Calu3 (cell line): ENCODE measurements at regions not wholly inside any gene's neighbourhood (a gene's known extent, or its start where the extent isn't known, plus 50 kb on each side); places are given as distances from the start of the nearest gene placed in this dataset.
"Not testable (repeated sequence)": the region's sequence is repeated elsewhere in the genome, so short reads cannot be mapped to it uniquely, and the experiment has no call there.

ENCODE experiments used
- BruUV-seq: library from RNA; stranded (reverse); fragments of 400-500 nt; replicated peaks from 2 replicates; lab custom pipeline; 2021; lab: Mats Ljungman, UMichigan
- CTCF ChIA-PET: fragments of 300-600 bp; sonication (Branson Sonifier 250); formaldehyde crosslinking; loops from one replicate; lab custom pipeline; 2022; ENCODE audit warnings: antibody characterized with exemption; lab: Charles Lee
- DNase-seq: peaks from one replicate; pipeline ENCODE4 v3.0.0; 2022
- H3K27ac Mint-ChIP-seq: one replicate; pipeline ENCODE4 v1.8.0; 2022; ENCODE audit warnings: mixed read lengths; ENCODE audit not compliant: unreplicated experiment
- H3K27me3 Mint-ChIP-seq: one replicate; pipeline ENCODE4 v1.8.0; 2022; ENCODE audit warnings: mixed read lengths; ENCODE audit not compliant: unreplicated experiment
- H3K36me3 Mint-ChIP-seq: one replicate; pipeline ENCODE4 v1.8.0; 2022; ENCODE audit warnings: mild to moderate bottlenecking, moderate library complexity, mixed read lengths; ENCODE audit not compliant: insufficient read depth, unreplicated experiment
- H3K4me1 Mint-ChIP-seq: one replicate; pipeline ENCODE4 v1.8.0; 2022; ENCODE audit warnings: mild to moderate bottlenecking, low read depth, mixed read lengths; ENCODE audit not compliant: unreplicated experiment
- H3K4me3 Mint-ChIP-seq: one replicate; pipeline ENCODE4 v1.8.0; 2022; ENCODE audit warnings: mild to moderate bottlenecking, low read depth, moderate library complexity, mixed read lengths; ENCODE audit not compliant: unreplicated experiment
- H3K9me3 Mint-ChIP-seq: one replicate; pipeline ENCODE4 v1.8.0; 2022; ENCODE audit warnings: low read depth, mixed read lengths; ENCODE audit not compliant: unreplicated experiment
- intact Hi-C: fragments of 100-400 bp; cut with micrococcal nuclease; formaldehyde crosslinking; loops from one replicate; pipeline ENCODE4 v1.10.0; 2022; ENCODE audit not compliant: unreplicated experiment
- TF ChIP-seq, protein P1 (sequence below): fragments of 200-600 bp; IDR thresholded peaks from one replicate; pipeline ENCODE4 v1.8.0; 2022; ENCODE audit warnings: antibody characterized with exemption; ENCODE audit not compliant: unreplicated experiment

DNA sequence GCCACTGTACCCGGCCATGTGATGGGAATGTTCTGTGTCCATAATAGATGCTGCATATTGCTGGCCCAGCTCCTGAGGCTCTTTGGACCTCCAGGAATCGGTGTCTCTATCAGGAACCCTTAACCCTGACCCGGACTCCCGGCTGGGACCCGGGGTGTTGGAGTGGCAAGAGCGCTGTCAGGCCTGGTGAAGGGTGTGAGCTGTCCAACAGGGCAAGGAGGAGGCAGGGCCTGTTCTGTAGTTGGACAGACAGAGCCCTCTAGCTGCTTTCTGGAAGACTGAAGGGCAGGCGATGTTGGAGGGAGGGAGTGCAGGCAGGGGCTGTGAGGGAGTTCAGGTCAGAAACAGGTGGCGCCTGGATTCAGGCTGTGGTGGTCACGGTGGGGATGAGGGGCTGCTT, 3082.3 kb downstream of the RPIA start:
- DNase-seq, intact Hi-C loops, H3K4me1 Mint-ChIP-seq, BruUV-seq, H3K27ac Mint-ChIP-seq, H3K4me3 Mint-ChIP-seq, H3K36me3 Mint-ChIP-seq, H3K9me3 Mint-ChIP-seq, CTCF ChIA-PET: not testable (repeated sequence)
- H3K27me3 Mint-ChIP-seq = peaks cover 17% of the 10 kb centered on the region

DNA sequence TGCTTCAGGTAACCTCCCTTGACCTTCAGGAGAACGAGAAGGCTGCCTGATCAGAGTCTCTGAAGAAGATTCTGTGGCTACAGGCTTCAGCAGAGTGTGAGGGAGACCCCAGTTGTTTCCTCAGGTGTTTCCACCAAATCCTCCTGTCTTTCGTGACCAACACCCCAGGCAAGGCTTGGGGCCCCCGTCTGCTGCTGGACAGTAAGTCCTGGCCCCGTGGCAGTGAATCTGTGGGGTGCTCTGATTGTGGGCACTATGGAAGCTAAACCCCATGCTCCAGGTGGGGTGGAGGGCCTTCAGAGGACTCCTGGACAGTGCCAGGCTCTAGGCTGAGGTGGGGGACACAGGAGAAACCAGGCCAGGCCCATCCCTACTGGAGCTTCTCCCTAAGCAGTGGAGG, 3083.7 kb downstream of the RPIA start:
- CTCF ChIA-PET, DNase-seq, intact Hi-C loops, H3K4me3 Mint-ChIP-seq, H3K36me3 Mint-ChIP-seq, H3K4me1 Mint-ChIP-seq, H3K9me3 Mint-ChIP-seq, BruUV-seq, H3K27ac Mint-ChIP-seq: not testable (repeated sequence)
- H3K27me3 Mint-ChIP-seq = peaks cover 17% of the 10 kb centered on the region

DNA sequence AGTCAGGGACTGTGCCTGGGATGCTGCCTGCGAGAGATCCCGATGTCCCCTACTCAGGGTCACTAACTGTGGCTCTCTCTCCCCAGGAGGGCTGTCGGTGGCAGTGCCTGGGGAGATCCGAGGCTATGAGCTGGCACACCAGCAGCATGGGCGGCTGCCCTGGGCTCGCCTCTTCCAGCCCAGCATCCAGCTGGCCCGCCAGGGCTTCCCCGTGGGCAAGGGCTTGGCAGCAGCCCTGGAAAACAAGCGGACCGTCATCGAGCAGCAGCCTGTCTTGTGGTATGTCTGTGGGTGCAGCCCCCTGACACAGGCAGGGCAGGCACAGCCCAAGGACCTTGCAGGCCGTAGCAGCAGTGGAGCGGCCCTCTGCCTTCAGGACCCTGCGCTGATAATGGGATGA, 3088.9 kb downstream of the RPIA start:
- H3K36me3 Mint-ChIP-seq, DNase-seq, H3K4me3 Mint-ChIP-seq, BruUV-seq, H3K9me3 Mint-ChIP-seq, intact Hi-C loops, H3K27ac Mint-ChIP-seq, H3K4me1 Mint-ChIP-seq, CTCF ChIA-PET: not testable (repeated sequence)
- H3K27me3 Mint-ChIP-seq = peaks cover 52% of the 10 kb centered on the region

DNA sequence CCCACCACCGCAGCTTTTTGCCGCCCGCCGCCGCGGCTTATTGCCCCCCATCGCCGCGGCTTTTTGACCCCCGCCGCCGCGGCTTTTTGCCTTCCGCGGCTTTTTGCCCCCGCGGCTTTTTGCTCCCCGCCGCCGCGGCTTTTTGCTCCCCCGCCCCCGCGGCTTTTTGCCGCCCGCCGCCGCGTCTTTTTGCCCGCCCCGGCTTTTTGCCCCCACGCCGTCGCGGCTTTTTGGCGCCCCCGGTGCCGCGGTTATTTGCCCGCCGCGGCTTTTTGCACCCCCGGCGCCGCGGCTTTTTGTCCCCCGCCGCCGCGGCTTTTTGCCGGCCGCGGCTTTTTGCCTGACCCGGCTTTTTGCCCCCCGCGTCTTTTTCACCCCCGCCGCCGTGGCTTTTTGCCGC, 3061.8 kb upstream of the TEKT4 start:
- H3K27ac Mint-ChIP-seq, BruUV-seq, DNase-seq, CTCF ChIA-PET, H3K4me1 Mint-ChIP-seq, intact Hi-C loops, H3K9me3 Mint-ChIP-seq, H3K4me3 Mint-ChIP-seq, H3K27me3 Mint-ChIP-seq, H3K36me3 Mint-ChIP-seq: not testable (repeated sequence)

DNA sequence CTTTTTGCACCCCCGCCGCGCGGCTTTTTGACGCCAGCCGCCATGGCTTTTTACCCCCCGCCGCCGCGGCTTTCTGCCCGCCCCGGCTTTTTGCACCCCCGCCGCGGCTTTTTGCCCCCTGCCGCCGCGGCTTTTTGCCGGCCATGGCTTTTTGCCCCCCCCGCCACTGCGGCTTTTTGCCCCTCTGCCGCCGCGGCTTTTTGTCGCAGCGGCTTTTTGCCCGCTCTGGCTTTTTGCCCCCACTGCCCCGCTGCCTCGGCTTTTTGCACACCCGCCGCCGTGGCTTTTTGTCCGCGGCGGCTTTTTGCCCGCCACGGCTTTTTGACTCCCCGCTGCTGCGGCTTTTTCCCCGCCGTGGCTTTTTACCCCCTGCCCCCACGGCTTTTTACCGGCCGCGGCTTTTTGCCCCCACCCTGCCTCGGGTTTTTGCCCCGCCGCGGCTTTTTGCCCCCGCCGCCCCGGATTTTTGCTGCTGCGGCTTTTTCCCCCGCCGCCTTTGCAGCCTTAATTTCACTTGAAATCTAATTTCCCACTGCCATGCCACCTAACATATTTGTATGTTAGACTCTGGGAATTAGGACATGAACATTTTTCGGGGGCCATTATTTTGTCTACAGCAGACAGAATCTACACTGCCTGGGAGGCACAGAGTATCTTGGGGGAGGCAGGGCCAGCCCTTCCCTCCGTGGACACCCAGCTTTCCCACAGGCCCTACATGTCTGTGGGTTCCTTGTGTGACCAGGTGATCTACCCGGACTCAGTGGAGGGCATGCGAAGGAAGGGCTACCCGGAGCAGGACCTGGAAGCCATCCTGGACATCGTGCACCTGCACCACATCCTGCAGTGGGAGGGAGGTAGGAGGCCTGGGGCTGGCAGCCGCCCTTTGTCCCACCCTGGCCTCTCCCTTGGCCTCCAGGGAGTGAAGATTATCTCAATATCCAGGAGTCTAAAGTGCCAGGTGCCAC, 3031.0 kb upstream of the TEKT4 start:
- intact Hi-C loops = no loop called here
- no peaks in the 10 kb centered on the region for H3K36me3 Mint-ChIP-seq
- no peak overlapping the region for H3K27ac Mint-ChIP-seq
- BruUV-seq = no TSS peak
- H3K4me3 Mint-ChIP-seq = peak overlapping the region; percentile 9
- no peaks in the 10 kb centered on the region for H3K9me3 Mint-ChIP-seq
- H3K27me3 Mint-ChIP-seq = peaks cover 11% of the 10 kb centered on the region
- CTCF ChIA-PET = no interaction called here
- no peaks in the 10 kb centered on the region for H3K4me1 Mint-ChIP-seq
- no peak for DNase-seq
- TF ChIP-seq, protein P1, sequence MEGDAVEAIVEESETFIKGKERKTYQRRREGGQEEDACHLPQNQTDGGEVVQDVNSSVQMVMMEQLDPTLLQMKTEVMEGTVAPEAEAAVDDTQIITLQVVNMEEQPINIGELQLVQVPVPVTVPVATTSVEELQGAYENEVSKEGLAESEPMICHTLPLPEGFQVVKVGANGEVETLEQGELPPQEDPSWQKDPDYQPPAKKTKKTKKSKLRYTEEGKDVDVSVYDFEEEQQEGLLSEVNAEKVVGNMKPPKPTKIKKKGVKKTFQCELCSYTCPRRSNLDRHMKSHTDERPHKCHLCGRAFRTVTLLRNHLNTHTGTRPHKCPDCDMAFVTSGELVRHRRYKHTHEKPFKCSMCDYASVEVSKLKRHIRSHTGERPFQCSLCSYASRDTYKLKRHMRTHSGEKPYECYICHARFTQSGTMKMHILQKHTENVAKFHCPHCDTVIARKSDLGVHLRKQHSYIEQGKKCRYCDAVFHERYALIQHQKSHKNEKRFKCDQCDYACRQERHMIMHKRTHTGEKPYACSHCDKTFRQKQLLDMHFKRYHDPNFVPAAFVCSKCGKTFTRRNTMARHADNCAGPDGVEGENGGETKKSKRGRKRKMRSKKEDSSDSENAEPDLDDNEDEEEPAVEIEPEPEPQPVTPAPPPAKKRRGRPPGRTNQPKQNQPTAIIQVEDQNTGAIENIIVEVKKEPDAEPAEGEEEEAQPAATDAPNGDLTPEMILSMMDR = no peak

DNA sequence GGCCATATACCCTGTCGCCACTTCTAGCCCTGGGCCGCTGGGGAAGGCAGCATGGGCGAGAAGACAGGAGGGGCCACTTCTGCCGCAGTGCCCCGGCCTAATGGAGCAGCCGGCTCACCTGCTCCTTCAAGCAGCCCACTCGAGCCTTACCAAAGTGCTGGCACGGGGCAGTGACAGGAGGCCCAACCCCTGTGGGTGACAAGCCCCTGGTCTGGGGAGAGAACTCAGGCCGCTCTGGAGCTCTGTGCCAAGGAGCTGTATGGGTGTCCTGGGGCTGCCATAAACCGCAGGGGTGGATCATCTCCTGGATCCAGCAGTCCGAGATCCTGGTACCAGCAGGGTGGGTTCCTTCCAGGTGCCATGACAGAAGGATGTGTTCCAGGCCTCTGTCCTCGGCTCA, 3029.0 kb upstream of the TEKT4 start:
- intact Hi-C loops, H3K27ac Mint-ChIP-seq, DNase-seq, H3K9me3 Mint-ChIP-seq, CTCF ChIA-PET, H3K4me1 Mint-ChIP-seq, BruUV-seq, H3K36me3 Mint-ChIP-seq, H3K4me3 Mint-ChIP-seq: not testable (repeated sequence)
- peaks cover 19% of the 10 kb centered on the region for H3K27me3 Mint-ChIP-seq

DNA sequence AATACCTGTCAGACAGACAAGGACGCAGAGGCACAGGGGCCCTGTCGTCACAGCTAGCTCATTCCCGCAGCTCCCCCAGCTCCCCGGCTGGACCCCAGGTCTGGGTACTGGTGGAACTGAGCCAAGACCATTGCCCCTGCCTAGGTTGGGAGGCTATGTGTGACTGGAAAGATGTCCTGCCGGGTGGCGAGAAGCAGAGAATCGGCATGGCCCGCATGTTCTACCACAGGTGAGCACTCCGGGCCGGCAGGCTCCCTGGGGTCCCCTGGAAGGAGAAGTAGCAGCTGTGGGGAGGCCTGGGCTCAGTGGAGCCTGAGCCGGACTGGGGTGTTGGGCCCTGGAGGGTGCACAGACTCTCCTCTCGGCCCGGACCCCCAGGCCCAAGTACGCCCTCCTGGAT, 3028.3 kb upstream of the TEKT4 start:
- H3K36me3 Mint-ChIP-seq, H3K9me3 Mint-ChIP-seq, DNase-seq, H3K27ac Mint-ChIP-seq, H3K4me1 Mint-ChIP-seq, intact Hi-C loops, BruUV-seq, CTCF ChIA-PET, H3K4me3 Mint-ChIP-seq: not testable (repeated sequence)
- peaks cover 26% of the 10 kb centered on the region for H3K27me3 Mint-ChIP-seq

DNA sequence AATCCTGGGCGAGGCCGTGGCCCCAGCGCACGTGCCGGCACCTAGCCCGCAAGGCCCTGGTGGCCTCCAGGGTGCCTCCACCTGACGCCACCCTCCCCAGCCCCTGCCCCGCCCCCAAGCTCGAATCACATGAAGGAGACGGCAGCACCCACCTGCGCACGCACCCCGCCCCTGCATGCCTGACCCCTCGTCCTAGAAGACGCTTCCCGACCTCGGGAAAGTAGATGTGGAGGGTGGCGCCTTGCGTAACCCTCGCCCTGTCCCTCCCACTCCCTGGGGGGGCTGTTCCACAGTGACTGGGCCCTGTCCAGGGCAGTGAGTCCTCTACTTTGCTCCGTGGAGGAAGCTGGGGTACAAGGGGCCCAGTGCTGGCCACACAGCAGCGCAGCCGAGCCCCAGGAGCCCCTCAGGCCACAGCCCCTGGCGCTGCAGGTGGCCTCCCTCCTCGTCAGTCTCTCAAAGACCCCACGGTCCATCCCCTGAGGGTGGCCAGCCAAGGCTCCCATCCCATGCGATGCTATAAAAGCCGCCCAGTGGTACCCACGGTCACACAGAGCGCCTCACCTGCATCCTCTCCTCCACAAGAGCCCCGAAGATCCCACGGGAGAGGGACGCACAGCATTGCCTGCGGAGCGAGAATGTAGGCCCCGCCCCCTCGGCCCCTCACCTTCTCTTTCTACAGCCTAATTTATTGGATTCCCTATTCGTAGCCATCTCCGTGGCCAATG, 3027.3 kb upstream of the TEKT4 start:
- H3K4me1 Mint-ChIP-seq, CTCF ChIA-PET, BruUV-seq, H3K27ac Mint-ChIP-seq, intact Hi-C loops, H3K4me3 Mint-ChIP-seq, H3K36me3 Mint-ChIP-seq, DNase-seq, H3K9me3 Mint-ChIP-seq: not testable (repeated sequence)
- peaks cover 33% of the 10 kb centered on the region for H3K27me3 Mint-ChIP-seq

DNA sequence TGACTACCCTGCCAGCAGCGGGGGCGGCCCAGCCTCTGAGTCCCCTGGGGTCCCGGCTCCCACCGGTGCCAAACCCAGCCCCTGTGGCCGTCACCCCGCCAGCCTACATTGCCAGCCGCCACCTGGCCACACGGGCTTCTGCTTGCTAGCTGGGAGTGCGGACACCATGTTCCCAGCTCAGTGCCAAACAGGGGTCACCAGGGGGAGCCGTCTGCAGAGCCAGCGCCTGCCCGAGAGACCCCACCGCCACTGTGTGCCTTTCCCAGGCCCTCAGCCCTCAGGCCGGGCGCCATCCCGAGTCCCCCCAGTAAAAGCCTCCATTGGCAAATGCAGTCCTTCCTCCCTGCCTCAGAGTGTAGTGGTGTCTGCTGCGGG, 3026.8 kb upstream of the TEKT4 start:
- intact Hi-C loops, H3K27ac Mint-ChIP-seq, H3K4me3 Mint-ChIP-seq, H3K9me3 Mint-ChIP-seq, DNase-seq, H3K36me3 Mint-ChIP-seq, CTCF ChIA-PET, H3K4me1 Mint-ChIP-seq, BruUV-seq: not testable (repeated sequence)
- peaks cover 38% of the 10 kb centered on the region for H3K27me3 Mint-ChIP-seq
